ENCODE measurements at regions not wholly inside any gene's neighbourhood (a gene's known extent, or its start where the extent isn't known, plus 50 kb on each side); places are given as distances from the start of the nearest gene placed in this dataset.
"Not testable (repeated sequence)": the region's sequence is repeated elsewhere in the genome, so short reads cannot be mapped to it uniquely, and the experiment has no call there.

DNA sequence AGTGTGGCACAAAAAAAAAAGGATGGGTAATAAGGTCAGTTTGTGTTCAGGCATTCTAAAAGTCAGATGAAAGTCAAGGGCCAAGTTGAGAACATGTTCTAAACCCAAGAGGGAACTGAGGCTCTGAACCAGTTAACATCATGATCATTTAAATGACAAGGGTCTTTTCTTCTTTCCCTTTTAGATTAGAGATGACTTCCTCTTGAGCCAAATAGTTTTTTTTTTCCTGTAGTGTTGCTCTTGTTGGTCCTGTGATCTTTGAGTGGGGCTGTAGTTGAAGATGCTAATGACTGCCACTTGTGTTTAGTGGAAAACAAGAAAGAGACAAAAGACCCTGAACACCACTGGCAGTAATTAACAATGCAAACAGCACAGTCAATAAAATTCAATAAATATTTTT is 482.7 kb upstream of the SYT4 start:
- DNase-seq (ENCODE audit: low read depth in 1 of 2, low spot score in 2 of 2), result no peak
- Histone ChIP-seq H3K27ac (no peak overlapping the region), H3K36me3 (no peaks in the 10 kb centered on the region), H3K4me1 (replicated peaks) (no peaks in the 10 kb centered on the region), H3K27me3 (replicated peaks) (no peaks in the 10 kb centered on the region), H3K9me3 (replicated peaks) (no peaks in the 10 kb centered on the region), H3K4me3 (no peak overlapping the region)

DNA sequence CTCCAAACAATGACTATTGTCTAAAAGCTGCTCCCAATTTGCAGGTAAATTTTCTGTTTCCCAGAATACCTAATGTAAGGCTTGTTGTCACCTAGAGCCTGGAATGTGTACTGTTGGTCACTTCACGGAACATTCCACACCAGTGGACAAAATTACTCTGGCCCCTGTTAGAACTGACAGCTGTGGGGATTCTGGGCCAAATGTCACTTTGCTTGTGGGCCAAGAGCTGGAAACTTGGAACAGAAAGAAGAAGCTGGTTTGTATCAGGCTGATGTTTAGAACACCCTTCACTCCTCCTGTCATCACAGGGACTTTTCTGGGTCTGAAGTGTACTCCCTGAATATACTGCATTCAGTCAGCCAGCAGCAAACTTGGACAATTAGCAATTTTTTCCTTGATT is 495.6 kb upstream of the SYT4 start:
- no peaks in the 10 kb centered on the region for H3K36me3 ChIP-seq

DNA sequence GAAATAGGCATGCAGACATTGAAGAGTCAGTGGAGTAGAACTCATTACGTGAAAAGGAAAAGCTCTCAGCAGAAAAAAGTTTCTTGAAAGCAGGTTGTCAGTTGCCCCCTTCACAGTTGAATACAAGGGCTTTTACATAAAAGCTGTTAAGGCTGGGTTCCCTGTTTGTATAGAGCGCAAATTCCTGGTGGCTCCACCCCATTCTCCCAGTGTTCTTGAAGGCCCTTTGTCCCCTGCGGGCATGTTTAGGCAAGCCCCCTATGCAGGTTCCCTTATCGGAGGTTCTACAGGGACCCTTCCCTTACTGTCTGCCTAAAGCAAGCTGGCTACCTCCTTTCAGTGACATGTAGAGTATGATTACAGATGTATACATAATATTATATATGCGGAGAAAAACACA is 497.2 kb upstream of the SYT4 start:
- no peaks in the 10 kb centered on the region for H3K9me3 ChIP-seq (replicated peaks)
- no peaks in the 10 kb centered on the region for H3K27me3 ChIP-seq (replicated peaks)
- no peaks in the 10 kb centered on the region for H3K4me1 ChIP-seq (replicated peaks)
- DNase-seq (ENCODE audit: low read depth in 1 of 2, low spot score in 2 of 2), result no peak
- H3K36me3 ChIP-seq, result no peaks in the 10 kb centered on the region
- H3K4me3 ChIP-seq, result no peak overlapping the region
- no peak overlapping the region for H3K27ac ChIP-seq

More for the DNA sequence above, 495.6 kb upstream of the SYT4 start:
- Histone ChIP-seq H3K27ac (no peak overlapping the region), H3K9me3 (replicated peaks) (no peaks in the 10 kb centered on the region), H3K4me1 (replicated peaks) (no peaks in the 10 kb centered on the region), H3K27me3 (replicated peaks) (no peaks in the 10 kb centered on the region), H3K4me3 (no peak overlapping the region)
- DNase-seq (ENCODE audit: low read depth in 1 of 2, low spot score in 2 of 2), result no peak

DNA sequence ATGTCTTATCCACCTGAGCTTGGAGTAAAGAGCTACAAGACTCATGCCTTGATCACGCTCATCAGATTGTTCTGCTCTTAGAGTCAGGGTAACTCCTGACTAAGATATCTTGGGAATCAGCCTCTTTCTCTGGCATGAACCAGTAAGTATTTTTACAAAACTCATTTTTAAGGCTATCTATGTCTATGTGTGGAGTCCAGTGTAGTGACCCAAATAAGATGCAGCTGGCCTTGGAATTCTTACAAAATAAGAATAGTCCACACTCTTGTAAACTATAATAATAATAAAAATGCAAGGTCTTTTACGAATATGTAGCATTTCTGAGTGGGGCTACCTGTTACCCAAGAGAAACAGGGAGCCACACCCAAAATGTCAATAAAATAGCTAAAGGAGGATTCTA is 498.3 kb upstream of the SYT4 start:
- no peak overlapping the region for H3K4me3 ChIP-seq
- no peak for DNase-seq (ENCODE audit: low read depth in 1 of 2, low spot score in 2 of 2)
- no peak overlapping the region for H3K27ac ChIP-seq
- H3K27me3 ChIP-seq (replicated peaks), result no peaks in the 10 kb centered on the region
- H3K4me1 ChIP-seq (replicated peaks), result peaks cover 4% of the 10 kb centered on the region
- H3K36me3 ChIP-seq, result no peaks in the 10 kb centered on the region
- H3K9me3 ChIP-seq (replicated peaks), result no peaks in the 10 kb centered on the region

DNA sequence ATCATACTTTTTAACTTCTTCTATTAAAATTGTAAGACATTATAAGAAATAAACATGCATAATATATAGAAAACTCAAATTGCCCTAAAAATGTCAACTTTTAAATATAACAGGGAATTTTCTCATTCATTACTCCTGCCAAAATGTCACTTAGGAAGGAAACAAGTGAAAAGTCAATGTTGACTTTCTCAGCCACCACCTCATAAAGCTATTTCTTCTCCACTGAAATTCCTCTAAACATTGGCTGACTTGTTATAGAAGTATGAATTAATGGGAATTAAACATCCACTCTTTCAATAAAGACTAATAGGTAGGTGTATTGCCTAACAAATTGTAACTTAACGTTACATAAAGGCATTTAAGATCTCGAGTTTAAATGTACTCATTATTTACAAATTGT is 499.7 kb upstream of the SYT4 start:
- Histone ChIP-seq H3K9me3 (replicated peaks) (no peaks in the 10 kb centered on the region), H3K4me3 (no peak overlapping the region), H3K36me3 (no peaks in the 10 kb centered on the region), H3K27ac (no peak overlapping the region), H3K27me3 (replicated peaks) (no peaks in the 10 kb centered on the region), H3K4me1 (replicated peaks) (peaks cover 11% of the 10 kb centered on the region)
- no peak for DNase-seq (ENCODE audit: low read depth in 1 of 2, low spot score in 2 of 2)

DNA sequence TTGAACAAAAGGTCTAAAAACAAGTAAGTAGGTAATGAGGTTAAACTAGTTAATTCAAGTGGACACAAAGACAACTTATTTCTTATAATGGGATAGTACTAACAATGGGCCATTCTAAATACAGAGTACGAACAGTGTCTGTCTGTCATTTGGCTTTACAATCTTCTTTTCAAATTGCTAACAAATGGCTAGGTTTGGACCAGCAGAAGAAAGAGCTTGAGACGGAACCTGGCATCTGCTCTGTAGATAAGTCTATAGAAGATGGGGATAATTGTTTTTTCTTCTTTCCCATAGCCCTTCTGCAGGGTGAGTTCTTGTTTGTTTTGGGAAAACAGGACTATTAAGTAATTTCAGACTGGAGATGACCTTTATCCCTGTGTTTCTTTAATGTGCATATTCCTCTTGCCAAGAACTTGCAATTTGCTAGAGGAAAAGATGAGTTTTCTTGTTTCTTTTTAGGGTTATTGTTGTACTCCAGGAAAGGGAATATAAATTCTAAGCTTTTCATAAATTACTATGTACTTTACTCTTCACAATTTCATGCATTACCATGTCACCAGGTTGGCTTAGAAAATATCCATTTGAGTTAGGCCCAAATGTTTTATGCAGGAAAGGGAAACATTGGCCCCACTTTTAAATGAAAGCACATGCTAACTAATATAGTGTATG is 500.5 kb upstream of the SYT4 start:
- no peaks in the 10 kb centered on the region for H3K27me3 ChIP-seq (replicated peaks)
- no peaks in the 10 kb centered on the region for H3K9me3 ChIP-seq (replicated peaks)
- peaks cover 11% of the 10 kb centered on the region for H3K4me1 ChIP-seq (replicated peaks)
- DNase-seq (ENCODE audit: low read depth in 1 of 2, low spot score in 2 of 2), result no peak
- H3K36me3 ChIP-seq, result no peaks in the 10 kb centered on the region
- H3K4me3 ChIP-seq, result no peak overlapping the region
- no peak overlapping the region for H3K27ac ChIP-seq

DNA sequence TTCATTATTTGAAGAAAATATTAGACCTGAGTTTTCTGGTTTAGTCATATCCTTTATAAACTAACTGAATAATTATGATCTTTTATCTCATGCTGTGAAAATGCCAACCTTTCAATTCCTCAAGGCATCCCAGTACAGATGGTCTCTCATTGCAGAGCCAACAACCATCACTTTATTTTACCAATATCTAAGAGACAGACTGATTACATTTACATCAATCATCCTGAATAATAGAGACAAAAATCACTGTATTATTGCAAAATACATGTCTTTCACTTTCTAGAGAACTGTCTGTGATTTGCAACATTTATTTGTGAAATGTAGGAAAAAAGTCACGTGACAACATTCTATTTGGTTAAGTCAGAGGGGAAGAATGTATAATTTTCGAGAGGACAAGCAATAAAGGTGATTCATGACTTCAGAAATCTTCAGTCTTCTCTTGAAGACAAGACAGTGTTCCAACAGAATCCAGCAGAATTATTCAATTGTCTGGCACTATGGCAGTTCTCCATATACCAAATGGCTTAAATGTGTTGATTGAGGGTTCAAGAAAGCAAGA is 503.6 kb upstream of the SYT4 start:
- no peak overlapping the region for H3K4me3 ChIP-seq
- H3K9me3 ChIP-seq (replicated peaks), result no peaks in the 10 kb centered on the region
- peak in 1 of 2 experiments; percentile 28 for DNase-seq (ENCODE audit: low read depth in 1 of 2, low spot score in 2 of 2)
- H3K36me3 ChIP-seq, result no peaks in the 10 kb centered on the region
- no peaks in the 10 kb centered on the region for H3K27me3 ChIP-seq (replicated peaks)
- peaks cover 11% of the 10 kb centered on the region for H3K4me1 ChIP-seq (replicated peaks)
- peak overlapping the region; percentile 20; the same call in 1 of the 2 replicates for H3K27ac ChIP-seq

DNA sequence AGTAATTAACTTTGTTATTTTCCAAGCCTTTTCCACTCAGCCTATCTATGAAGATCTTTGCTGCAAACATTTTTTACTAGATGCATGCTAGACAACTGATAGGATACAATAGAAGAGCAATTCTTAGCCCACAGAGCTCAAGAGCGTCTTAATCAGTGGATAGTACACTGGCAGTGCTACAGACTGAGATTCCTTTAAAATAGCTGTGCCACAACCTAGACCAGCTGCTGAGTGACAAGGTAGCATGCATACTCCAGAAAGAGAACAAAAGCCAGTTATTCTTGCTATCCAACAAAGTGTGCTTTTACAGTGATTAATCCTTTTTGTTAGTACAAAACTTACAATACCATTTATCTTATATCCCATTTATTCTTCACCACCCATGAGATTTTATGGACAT is 507.9 kb upstream of the SYT4 start:
- peaks cover 11% of the 10 kb centered on the region for H3K4me1 ChIP-seq (replicated peaks)
- no peak for DNase-seq (ENCODE audit: low read depth in 1 of 2, low spot score in 2 of 2)
- H3K27ac ChIP-seq, result no peak overlapping the region
- no peaks in the 10 kb centered on the region for H3K36me3 ChIP-seq
- no peak overlapping the region for H3K4me3 ChIP-seq
- H3K27me3 ChIP-seq (replicated peaks), result no peaks in the 10 kb centered on the region
- no peaks in the 10 kb centered on the region for H3K9me3 ChIP-seq (replicated peaks)

DNA sequence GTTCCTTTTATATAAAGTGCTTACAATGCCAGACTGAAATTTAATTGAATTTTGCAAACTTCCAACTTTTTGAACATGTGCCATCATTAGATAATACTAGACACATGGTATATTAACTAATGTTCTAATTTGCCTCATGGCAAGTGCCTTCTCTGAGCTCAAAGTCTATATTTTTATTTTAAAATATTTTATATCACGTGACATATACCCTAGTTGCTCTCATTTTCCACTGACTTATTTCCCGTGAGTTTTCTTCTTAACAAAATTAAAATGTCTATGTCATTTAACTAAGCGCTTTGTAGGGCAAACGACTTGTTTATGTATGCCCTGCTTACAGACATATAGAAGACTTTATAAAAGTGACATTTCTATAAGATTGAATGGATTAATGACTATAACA is 509.6 kb upstream of the SYT4 start:
- H3K4me3 ChIP-seq, result no peak overlapping the region
- H3K4me1 ChIP-seq (replicated peaks), result no peaks in the 10 kb centered on the region
- H3K36me3 ChIP-seq, result no peaks in the 10 kb centered on the region
- DNase-seq (ENCODE audit: low read depth in 1 of 2, low spot score in 2 of 2), result no peak
- no peaks in the 10 kb centered on the region for H3K9me3 ChIP-seq (replicated peaks)
- H3K27me3 ChIP-seq (replicated peaks), result no peaks in the 10 kb centered on the region
- H3K27ac ChIP-seq, result no peak overlapping the region

DNA sequence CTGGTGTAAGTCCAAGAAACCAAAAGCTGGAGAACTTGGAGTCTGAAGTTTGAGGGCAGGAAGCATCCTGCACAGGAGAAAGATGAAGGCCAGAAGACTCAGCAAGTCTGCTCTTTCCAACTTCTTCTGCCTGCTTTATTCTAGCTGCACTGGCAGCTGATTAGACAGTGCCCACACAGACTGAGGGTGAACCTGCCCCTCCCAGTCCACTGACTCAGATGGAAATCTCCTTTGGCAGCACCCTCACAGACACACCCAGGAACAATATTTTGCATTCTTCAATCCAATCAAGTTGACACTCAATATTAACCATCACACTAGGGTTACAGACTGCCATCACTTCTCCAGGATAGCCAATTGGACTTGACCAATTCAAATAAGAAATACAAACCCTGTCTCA is 510.4 kb upstream of the SYT4 start:
- not testable (repeated sequence) for H3K4me3 ChIP-seq; H3K27ac ChIP-seq; H3K36me3 ChIP-seq; H3K27me3 ChIP-seq (replicated peaks); H3K4me1 ChIP-seq (replicated peaks); H3K9me3 ChIP-seq (replicated peaks); DNase-seq (ENCODE audit: low read depth in 1 of 2, low spot score in 2 of 2)

DNA sequence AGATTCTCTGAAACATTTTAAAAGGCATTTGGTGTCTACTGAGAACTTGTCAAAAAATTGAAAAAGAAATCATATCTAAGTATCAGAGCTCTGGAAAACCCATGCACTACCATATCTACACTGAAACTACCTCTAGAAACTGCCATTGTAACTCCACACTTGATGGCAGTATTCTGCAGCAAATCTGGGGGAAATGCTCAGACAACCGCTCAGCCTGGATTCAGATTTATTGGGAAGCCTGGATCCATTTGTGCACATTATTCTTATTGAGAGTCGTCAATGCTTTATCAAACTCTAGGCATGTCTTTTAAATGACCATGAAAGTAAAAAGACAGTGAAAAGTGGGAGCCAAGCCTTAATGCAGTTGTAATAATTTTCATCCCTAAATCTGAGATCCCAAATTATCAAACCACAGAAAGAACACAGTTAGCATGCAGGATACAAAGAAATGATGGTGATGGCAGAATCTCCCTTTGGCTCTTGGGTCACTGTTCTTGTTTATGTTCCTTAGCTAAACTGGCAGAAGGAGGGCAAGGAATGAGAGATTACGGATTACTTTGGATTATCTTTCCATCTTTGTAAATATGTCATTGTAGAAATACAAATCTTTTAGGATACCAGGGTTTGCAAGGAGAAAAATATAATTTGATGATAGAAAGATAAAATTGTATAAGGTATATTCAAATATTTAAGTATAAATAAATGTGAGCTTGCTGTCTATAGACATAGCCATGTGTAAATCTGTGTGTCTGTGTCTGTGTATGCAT is 512.1 kb upstream of the SYT4 start:
- Histone ChIP-seq H3K4me1 (replicated peaks) (no peaks in the 10 kb centered on the region), H3K9me3 (replicated peaks) (no peaks in the 10 kb centered on the region), H3K36me3 (no peaks in the 10 kb centered on the region), H3K4me3 (no peak overlapping the region), H3K27me3 (replicated peaks) (no peaks in the 10 kb centered on the region), H3K27ac (no peak overlapping the region)
- no peak for DNase-seq (ENCODE audit: low read depth in 1 of 2, low spot score in 2 of 2)

DNA sequence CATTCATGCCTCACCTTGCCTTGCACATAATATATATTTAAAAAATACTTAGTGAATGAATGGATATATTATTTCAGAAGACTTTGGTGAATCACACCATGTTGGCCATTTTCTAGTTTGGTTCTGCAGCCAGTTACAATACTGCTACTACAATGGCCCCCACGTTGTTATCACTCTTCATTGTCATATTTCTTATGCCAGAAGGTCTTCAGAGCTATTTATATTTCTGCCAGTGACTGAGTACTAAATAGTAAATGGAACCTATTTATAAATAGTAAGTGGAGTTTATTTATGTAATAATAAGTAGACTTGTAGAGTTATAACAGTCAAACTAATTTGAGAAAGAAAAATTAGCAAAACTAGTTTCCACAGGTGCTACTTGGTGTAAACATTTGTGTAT is 516.6 kb upstream of the SYT4 start:
- Histone ChIP-seq H3K27ac (no peak overlapping the region), H3K4me1 (replicated peaks) (no peaks in the 10 kb centered on the region), H3K27me3 (replicated peaks) (no peaks in the 10 kb centered on the region), H3K4me3 (no peak overlapping the region), H3K36me3 (no peaks in the 10 kb centered on the region), H3K9me3 (replicated peaks) (no peaks in the 10 kb centered on the region)
- no peak for DNase-seq (ENCODE audit: low read depth in 1 of 2, low spot score in 2 of 2)

DNA sequence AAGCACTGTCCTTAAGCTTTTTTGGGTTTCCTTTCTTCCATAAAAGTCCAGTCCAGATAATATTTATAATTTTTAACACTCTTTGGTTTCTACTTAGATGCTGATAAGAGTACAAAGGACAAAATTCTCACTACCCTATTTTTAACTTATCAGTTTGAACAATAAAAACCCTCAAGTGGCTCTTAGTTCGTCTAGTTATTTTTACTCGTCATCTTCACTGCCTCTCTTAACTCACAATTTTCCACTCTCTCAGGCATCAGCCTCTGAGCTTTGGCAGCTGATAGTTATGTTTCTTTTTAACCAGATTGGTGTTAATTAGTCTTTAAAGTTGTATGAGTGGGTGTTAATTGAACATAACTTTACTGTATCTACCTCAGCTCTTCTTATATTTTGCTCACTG is 517.1 kb upstream of the SYT4 start:
- no peak for DNase-seq (ENCODE audit: low read depth in 1 of 2, low spot score in 2 of 2)
- Histone ChIP-seq H3K27me3 (replicated peaks) (no peaks in the 10 kb centered on the region), H3K4me1 (replicated peaks) (no peaks in the 10 kb centered on the region), H3K36me3 (no peaks in the 10 kb centered on the region), H3K9me3 (replicated peaks) (no peaks in the 10 kb centered on the region), H3K27ac (no peak overlapping the region), H3K4me3 (no peak overlapping the region)

DNA sequence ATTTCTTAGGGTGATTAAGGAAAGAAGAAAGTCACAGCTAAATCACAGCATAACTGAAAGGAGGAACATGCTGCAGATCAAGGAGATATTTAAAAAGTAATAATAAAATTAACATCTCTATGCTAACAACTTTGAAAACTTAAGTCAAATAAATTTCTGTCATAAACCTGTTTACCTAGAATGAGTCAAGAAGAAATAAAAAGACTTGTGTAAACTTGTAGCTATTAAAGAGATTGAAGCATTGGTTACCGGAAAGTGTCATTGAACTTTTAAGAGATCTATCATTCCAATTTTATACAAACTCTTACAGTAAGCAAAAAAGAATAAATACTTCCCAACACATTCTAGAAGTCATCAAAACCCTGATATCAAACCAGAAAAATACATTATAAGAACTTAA is 520.1 kb upstream of the SYT4 start:
- no peaks in the 10 kb centered on the region for H3K36me3 ChIP-seq
- H3K27me3 ChIP-seq (replicated peaks), result no peaks in the 10 kb centered on the region
- H3K27ac ChIP-seq, result no peak overlapping the region
- H3K9me3 ChIP-seq (replicated peaks), result no peaks in the 10 kb centered on the region
- H3K4me3 ChIP-seq, result no peak overlapping the region
- DNase-seq (ENCODE audit: low read depth in 1 of 2, low spot score in 2 of 2), result no peak
- no peaks in the 10 kb centered on the region for H3K4me1 ChIP-seq (replicated peaks)
